ENCODE measurements at regions not wholly inside any gene's neighbourhood (a gene's known extent, or its start where the extent isn't known, plus 50 kb on each side); places are given as distances from the start of the nearest gene placed in this dataset.

DNA sequence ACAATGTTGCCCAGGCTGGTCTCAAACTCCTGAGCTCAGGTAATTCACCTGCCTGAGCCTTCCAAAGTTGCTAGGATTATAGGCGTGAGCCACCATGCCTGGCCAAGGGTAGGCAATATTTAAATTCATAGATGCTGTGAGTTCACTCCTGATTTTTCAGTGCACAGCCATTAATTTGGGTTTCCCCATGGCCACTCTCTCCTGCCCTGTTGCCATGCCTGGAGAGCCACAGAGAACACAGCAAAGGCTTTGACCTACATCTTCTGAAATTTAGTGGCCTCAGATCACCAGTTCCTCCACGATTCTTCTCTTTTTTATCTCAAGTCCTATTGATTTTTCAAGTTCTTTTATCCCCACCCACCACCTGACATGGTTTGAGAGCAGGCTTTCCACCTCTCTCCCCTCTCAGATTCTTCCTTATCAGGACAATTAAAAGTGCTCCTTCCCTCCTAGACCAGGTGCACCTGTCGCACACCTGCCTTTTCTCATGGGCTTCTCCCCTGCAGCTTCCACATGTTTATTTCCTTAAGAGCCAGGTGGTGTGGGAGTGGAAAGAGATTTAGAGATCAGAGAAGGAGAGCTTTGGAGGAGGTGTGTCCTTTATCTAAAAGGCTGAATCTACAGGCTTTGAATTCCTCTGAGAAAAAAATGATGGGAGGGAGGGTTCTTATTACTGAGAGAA is 123.8 kb downstream of the ADRA2A start:
- DNase-seq (ENCODE audit: low read depth): no peak

GRCh38 chr10:111203615-111204014 is 126.8 kb downstream of the ADRA2A start:
- DNase-seq (ENCODE audit: low read depth): no peak

GRCh38 chr10:111204838-111205237 is 128.0 kb downstream of the ADRA2A start:
- no peak for DNase-seq (ENCODE audit: low read depth)

- DNase-seq (ENCODE audit: low read depth): no peak
Measured at GRCh38 chr10:111206521-111206920, 129.7 kb downstream of the ADRA2A start.

DNA sequence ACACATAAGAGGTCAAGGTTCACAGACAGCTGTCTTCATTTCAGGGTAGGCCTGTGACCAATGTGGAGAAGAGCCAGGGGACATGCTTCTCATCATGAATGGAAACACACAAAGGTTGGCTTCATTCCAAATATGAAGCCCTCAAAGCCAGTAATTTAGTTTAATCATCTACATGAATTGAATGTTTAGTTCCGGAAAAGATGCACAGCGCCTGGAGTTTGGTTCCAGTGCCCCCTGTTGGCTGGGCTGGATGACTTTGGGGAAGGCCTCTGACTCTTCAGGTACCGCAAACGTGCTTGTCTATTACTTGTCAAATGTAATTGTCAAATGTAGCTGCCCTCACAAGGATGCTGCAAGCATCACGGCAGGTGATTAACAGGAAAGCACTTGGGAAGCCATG is 130.7 kb downstream of the ADRA2A start:
- no peak for DNase-seq (ENCODE audit: low read depth)

GRCh38 chr10:111208951-111209350 is 132.1 kb downstream of the ADRA2A start:
- DNase-seq (ENCODE audit: low read depth): no peak

DNA sequence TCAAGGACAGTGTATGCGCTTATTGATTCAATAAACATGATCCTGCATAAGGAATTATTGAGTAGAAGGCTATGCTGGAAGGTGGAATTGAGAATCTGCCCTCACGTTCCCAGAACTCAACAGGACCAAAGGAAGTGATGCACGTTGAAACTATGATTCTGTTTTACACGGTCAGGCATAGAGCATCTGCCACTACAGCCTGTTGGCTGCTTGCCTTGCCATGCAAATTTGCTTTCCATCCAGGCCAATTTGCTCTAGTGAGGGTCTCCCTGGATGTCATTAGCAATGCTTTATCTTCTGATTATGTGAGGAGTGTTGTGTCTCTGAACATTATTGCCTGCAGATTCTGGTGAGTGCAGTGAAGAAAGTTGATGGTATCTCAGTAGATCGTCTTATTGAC is 132.9 kb downstream of the ADRA2A start:
- DNase-seq (ENCODE audit: low read depth): no peak

- no peak for DNase-seq (ENCODE audit: low read depth)
Measured at GRCh38 chr10:111211241-111211640, 134.4 kb downstream of the ADRA2A start.

- peak; percentile 4 for DNase-seq (ENCODE audit: low read depth)
Measured at GRCh38 chr10:111211706-111212105, 134.9 kb downstream of the ADRA2A start.

GRCh38 chr10:111221682-111222480 is 145.1 kb downstream of the ADRA2A start:
- DNase-seq (ENCODE audit: low read depth): no peak

- no peak for DNase-seq (ENCODE audit: low read depth)
Measured at GRCh38 chr10:111222961-111223360, 146.1 kb downstream of the ADRA2A start.

DNA sequence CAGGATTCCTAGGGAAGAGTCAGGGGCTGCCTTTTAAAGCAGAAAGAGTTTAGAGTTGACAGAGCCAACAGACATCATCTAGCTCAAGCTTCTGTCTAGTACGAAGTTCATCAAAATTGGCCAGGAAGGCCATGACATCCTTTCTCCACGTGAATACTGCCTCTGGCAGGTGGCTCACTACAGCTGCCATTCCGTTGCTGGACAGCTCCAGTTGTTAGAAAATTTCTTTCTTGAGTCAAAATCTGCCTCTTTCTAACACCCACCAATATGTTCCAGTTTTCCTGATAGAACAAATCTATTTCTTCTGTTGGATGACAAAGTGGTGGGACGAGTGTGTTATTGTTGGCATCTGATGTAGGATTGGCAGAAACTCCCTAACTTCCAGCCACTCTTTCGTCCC is 154.9 kb downstream of the ADRA2A start:
- DNase-seq (ENCODE audit: low read depth): no peak

GRCh38 chr10:111233439-111233838 is 156.6 kb downstream of the ADRA2A start:
- DNase-seq (ENCODE audit: low read depth): peak; percentile 10

DNA sequence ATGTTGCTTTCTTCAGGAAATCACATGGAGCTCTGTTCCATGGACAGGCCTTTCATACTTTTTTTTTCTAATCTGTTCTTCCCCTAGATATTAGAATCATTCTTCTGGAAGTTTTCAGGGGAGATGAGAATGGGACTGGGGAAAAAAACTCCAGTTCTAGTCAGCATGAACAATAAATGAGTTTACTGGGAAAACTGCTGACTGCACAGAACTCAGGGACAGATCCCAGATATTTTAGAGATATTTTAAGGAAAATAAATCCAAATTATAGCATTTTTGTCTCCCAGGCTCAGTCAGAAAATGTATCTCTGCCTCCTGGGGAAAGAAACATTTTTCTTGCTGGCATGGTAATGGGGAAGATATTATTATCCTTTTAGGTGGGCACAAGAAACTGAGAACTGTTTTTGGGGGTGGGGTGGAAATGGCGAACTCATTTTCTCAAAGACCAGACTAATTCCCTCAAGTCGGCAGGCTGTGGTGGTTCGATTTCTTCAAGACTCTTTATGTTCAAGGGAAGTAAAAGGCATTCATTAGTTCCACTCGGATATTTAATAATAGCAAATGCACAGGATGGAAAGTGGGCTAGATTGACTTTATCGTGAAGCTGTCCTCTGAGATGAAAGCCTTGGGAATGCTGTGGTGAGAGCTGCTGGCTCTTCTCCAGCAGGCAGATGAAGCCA is 157.5 kb downstream of the ADRA2A start:
- DNase-seq (ENCODE audit: low read depth): no peak

DNA sequence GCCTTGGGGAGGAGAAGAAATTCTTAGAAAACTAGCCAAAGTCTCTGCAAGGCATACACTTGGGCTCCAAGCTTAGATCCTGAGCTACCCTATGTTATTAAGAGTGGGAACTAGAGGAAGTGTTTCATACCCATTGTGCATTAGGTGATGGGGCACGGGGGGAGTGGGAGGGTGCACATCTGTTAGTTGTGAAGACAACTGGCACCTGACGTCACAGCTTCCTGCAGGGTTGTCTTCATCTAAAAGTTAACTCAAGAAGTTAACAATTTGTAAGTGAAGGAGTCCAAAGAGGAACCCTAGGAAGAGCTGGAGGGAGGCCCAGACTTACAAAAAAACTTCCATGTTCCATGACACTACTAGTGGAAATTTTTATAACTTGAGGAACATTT is 158.1 kb downstream of the ADRA2A start:
- no peak for DNase-seq (ENCODE audit: low read depth)

- no peak for DNase-seq (ENCODE audit: low read depth)
Measured at GRCh38 chr10:111240348-111240747, 163.5 kb downstream of the ADRA2A start.

DNA sequence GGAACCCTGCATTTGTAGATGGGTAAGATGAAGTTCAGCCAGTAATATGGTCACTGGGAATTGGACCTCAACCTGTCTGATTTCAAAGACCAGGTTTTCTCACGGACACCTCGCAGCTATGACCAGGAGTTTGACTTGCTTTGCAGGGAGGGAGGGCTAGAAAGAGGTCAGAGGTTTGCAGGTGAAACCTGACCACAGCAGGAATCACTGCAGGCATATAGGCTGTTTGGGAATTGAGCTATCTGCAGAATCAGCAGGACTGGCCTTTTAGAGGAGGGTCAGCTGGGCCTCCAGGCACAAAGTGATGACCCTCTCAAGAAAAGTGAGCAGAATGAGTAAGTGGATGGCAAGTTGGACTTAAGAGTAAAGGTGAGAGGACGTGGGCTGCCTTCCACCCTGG is 166.3 kb downstream of the ADRA2A start:
- DNase-seq (ENCODE audit: low read depth): no peak

GRCh38 chr10:111246136-111246535 is 169.3 kb downstream of the ADRA2A start:
- no peak for DNase-seq (ENCODE audit: low read depth)

DNA sequence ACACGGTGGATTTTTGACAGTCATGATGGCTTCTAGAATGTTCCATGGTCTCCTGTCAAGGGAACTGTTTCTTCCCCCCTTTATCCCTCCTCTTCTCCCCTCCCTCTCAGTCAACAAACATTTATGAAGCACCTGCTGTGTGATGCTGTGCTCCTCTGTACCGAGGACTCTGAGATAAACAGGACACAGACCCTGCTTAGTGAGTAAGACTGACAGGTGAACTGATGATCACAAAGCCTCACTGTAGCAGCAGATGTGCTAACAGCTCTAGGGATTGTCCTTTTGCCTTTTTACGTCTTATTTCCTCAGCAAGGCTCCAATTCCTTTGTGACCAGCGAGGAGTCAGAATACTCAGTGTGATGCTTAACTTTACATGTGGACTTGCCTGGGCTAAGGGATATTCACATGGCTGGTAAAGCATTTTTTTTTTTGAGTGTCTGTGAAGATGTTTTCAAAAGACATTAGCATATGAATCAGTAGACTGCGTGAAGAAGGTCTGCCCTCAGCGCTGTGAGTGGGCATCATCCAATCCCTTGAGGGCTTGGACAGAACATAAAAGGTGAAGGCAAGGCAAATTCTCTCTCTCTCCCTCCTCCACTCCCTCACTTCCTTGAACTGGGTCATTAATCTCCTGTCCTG is 170.1 kb downstream of the ADRA2A start:
- DNase-seq (ENCODE audit: low read depth): no peak

DNA sequence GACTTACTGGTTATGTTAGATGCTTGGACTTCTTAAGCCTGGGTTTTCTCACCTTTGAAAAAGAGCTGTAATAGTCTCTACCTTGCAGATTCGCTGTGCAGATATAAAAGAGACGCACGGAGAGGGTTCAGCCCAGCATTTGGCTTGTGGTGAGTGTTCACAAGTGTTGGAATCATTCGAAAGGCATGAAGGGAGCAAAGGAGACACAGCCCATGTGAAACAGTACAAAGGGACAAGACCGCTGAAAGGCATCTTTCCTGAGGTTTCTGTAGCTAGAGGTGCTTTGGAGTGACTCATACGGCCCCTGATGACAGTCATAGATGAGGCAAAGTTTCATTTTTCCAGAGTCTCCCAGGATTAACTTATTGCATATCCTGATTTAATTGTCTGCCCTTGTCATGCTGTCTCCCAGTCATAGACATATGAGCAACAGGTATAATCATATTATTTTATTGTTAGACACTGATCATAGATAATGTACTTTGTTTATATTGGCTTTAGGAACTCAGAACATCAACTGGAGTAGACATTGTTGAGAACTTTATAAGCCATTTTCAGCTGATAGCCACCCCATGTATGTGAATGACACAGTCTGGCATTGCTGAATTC is 171.1 kb downstream of the ADRA2A start:
- peak; percentile 7 for DNase-seq (ENCODE audit: low read depth)

GRCh38 chr10:111249925-111250324 is 173.1 kb downstream of the ADRA2A start:
- DNase-seq (ENCODE audit: low read depth): no peak

All from LHCN-M2 (cell line).